NCI-H774 (cell line): ENCODE measurements at regions not wholly inside any gene's neighbourhood (a gene's known extent, or its start where the extent isn't known, plus 50 kb on each side); places are given as distances from the start of the nearest gene placed in this dataset.
"Not testable (repeated sequence)": the region's sequence is repeated elsewhere in the genome, so short reads cannot be mapped to it uniquely, and the experiment has no call there.

Experiments
- DNase-seq: peaks from one replicate; lab custom pipeline; 2025; lab: John Stamatoyannopoulos, UW

GRCh38 chr16:31975826-31976419 is 102.3 kb downstream of the ZNF267 start:
- not testable (repeated sequence) for DNase-seq

- not testable (repeated sequence) for DNase-seq
Observed at GRCh38 chr16:31978463-31978862, 104.9 kb downstream of the ZNF267 start.

GRCh38 chr16:31981739-31982138 is 108.1 kb downstream of the ZNF267 start:
- not testable (repeated sequence) for DNase-seq

GRCh38 chr16:31982986-31983385 is 109.4 kb downstream of the ZNF267 start:
- DNase-seq, result not testable (repeated sequence)

- DNase-seq, result not testable (repeated sequence)
Observed at GRCh38 chr16:31983666-31984065, 110.1 kb downstream of the ZNF267 start.

GRCh38 chr16:31986895-31987294 is 113.3 kb downstream of the ZNF267 start:
- DNase-seq, result not testable (repeated sequence)

GRCh38 chr16:31988595-31989581 is 115.3 kb downstream of the ZNF267 start:
- not testable (repeated sequence) for DNase-seq

GRCh38 chr16:31990261-31990660 is 116.7 kb downstream of the ZNF267 start:
- DNase-seq, result not testable (repeated sequence)

- DNase-seq, result not testable (repeated sequence)
Observed at GRCh38 chr16:31990980-31991379, 117.4 kb downstream of the ZNF267 start.

- DNase-seq, result not testable (repeated sequence)
Observed at GRCh38 chr16:31996325-31996724, 122.7 kb downstream of the ZNF267 start.

- DNase-seq, result not testable (repeated sequence)
Observed at GRCh38 chr16:32002496-32002895, 128.9 kb downstream of the ZNF267 start.

- not testable (repeated sequence) for DNase-seq
Observed at GRCh38 chr16:32003819-32004218, 130.2 kb downstream of the ZNF267 start.

- not testable (repeated sequence) for DNase-seq
Observed at GRCh38 chr16:32038783-32039496, 165.3 kb downstream of the ZNF267 start.

GRCh38 chr16:32039919-32040318 is 166.3 kb downstream of the ZNF267 start:
- DNase-seq, result not testable (repeated sequence)

- DNase-seq, result peak; percentile 3
Observed at GRCh38 chr16:32066016-32066651, 187.0 kb upstream of the TP53TG3D start.

GRCh38 chr16:32071586-32071985 is 181.5 kb upstream of the TP53TG3D start:
- not testable (repeated sequence) for DNase-seq

GRCh38 chr16:32083891-32084290 is 169.2 kb upstream of the TP53TG3D start:
- DNase-seq, result not testable (repeated sequence)

- not testable (repeated sequence) for DNase-seq
Observed at GRCh38 chr16:32084656-32085401, 168.3 kb upstream of the TP53TG3D start.

GRCh38 chr16:32085438-32086141 is 167.5 kb upstream of the TP53TG3D start:
- DNase-seq, result not testable (repeated sequence)

- not testable (repeated sequence) for DNase-seq
Observed at GRCh38 chr16:32115562-32115961, 137.5 kb upstream of the TP53TG3D start.
